GM21529 (cell line): ENCODE measurements at regions not wholly inside any gene's neighbourhood (a gene's known extent, or its start where the extent isn't known, plus 50 kb on each side); places are given as distances from the start of the nearest gene placed in this dataset.

Experiments used
- ATAC-seq: cut with Tn5 transposase; IDR thresholded peaks from one replicate; pipeline ENCODE4 v1.9.1; 2021; ENCODE audit not compliant: unreplicated experiment

DNA sequence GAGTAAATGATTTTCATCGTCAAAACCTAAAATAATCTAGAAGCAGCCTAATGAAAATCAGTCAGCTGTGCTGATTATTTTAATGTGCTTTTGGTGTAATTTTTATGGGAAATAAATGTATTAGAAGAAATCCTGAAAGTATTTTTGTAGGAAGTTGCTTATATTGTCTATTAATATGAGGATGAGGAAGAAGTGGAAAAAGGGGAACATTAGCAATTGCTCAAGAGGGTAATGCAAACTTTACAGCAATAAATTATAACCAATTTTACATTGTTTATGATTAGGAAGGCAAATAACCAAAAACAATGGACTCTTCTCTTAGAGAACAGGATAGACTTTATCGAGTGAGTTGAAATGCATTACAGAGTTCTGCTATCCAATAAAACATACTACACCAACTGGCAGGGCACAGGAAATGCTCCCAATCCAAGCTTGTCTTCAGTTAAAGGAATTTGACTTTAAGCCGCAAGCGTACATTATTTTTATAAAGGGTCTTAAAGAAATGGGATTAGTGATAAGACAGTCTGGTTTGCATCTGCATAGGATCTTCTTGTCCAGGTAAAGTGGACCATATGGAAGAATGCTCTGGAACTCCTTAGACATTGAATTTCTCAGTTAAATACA is 374.8 kb downstream of the PDGFC start:
- ATAC-seq, result no peak

DNA sequence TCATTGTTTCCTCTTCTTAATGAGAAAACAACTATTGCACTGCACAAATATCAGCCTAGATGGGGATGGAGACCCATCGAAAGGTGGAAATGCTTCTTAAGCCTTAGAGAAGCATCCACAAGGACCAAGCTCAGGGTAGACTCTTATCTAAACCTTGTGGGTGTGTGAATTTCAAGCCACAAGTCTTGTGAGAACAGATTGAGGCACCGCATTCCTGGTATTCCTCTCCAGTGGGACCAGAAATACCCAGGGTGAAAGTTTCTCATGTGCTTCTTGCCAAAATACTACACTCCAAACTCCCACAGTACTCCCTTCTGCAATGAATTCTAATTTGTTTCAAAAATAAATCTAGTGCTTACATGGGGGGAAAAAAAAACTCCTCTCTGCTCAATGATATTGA is 375.6 kb downstream of the PDGFC start:
- ATAC-seq, result no peak

DNA sequence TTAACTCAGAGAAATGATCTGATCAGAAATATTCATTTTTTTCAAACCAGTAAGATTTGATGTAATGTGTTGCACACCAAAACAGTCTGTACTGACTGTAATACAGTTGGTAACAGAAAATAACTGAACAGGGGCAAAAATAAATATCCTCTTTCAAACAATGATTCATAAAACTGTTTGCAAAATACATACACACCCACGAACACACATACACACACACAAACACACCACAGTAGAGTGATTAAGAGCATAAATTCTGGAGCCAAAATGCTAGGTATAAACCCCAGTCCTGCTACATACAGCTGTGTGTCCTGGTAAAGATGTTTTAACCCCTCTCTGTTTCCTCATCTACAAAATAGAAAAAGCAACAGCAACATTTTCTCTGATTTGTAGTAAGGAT is 376.6 kb downstream of the PDGFC start:
- no peak for ATAC-seq

DNA sequence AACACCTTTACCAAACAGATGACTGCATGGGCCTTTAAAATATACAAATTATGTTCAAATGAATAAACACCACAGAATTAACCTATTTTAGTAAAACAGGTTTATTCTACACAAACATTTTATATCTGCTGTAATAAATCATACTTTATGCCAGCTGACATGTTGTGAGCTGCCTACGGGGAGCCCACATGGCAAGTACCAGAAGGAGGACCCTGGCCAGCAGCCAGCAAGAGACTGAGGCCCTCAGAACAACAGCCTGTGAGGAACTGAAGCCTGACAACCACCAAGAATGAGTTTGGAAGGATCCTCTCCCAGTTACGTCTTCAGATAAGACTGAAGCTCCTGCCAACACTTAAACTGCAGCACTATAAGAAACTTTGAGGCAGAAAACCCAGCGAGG is 377.0 kb downstream of the PDGFC start:
- ATAC-seq, result no peak

DNA sequence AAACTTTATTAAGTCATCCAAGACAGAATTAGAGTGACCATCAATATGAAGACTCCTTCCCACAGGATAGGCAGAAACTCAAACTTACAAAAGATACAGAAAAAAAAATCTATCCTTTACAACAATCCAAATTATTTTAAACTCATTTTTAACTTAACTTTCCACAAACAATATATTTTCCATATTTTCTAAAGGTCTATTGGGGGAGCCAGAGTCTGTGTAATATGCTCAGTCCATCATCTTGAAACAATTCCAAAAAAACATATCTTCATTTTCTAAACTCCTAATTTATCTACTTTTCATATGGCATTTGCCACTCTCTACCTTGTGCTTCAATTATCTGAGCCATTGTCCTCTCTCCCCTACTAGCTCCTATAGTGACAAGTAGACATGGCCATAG is 378.1 kb downstream of the PDGFC start:
- no peak for ATAC-seq

DNA sequence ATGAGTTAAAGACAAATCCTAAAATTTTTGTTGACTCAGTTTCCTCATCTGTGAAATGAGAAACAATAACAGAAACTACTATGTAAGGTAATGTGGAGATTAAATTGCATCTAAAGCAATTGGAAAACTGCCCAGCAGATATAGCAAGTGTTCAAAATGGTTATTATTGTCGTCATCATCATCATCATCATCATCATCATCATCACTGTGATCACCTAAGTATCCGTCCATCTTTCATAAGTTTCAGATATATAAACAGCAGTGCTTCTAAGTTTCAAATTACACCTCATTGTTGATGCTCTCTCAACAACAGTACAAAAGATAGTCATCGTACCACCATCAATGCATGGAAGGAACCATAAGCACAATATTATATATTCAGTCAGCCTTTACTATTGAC is 379.9 kb downstream of the PDGFC start:
- ATAC-seq, result no peak

DNA sequence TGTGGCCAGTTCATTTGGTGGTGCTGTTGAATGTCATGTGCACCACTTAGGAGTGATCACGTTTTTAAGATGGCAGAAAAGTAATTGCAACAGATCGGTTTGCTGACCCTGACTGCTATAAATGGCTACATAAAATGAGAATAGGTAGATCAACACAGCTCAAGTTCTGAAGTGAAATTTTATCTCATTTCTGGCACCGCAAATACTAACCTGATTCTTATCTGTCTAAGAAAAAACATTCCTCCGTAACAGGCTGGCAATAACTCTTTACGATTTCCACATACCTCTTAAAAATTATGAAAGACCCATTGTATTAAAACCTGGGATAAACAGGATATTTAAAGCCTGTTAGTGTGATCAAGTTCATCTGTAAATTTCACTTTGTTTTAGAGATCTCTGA is 387.5 kb downstream of the PDGFC start:
- no peak for ATAC-seq

DNA sequence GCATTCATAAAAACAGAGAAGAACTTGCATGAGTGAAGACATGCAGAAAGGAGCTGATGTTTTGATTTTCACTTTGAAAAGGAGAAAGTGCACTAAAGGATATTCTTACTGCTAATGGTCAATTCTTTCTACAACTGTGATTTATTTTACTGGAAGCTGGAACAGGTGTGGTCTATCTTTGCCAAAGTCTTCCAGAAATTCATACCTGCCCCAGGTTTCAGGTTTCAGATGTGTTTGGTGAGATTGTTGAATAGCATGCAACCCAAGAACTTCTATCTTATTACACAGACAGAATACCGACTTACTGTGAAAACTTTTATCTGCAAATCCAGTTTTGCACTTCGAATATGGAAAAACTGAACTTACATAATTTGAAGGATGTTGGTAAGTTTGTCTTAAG is 388.3 kb downstream of the PDGFC start:
- no peak for ATAC-seq

DNA sequence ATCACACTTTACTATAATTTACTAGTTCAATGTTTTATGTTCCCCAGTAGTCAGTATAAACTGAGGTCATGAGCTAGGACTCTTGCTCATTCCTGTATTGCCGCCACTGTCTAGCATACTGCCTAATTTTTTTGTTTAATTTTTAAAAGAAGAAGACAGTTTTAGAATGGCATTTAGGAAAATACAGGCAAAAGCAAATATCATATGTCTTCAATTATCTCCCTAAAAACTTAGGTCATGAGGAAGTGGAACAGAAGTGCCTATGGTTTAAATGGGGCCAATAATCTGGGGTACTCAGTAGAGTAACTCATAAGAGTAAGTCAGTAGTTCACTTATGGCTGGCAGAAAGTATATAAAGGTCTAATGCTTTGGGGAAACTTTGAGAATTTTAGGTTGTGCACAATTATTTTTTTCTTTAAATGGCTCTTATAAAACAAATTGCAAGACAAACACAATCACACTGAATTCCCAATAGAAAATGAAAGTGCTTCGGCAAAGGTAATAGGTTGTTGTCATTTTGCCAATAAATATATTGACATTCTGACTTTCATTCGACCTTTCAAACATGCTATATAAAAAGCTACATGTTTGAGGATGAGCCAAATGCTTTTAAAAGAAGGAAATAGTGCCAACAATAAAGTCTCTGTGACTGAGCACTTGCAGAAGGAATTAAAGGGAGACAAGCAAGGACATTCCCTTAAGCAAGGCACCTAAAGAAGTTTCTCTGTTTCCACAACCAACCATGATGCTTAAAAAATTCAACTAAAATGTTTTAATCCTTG is 390.1 kb downstream of the PDGFC start:
- no peak for ATAC-seq

DNA sequence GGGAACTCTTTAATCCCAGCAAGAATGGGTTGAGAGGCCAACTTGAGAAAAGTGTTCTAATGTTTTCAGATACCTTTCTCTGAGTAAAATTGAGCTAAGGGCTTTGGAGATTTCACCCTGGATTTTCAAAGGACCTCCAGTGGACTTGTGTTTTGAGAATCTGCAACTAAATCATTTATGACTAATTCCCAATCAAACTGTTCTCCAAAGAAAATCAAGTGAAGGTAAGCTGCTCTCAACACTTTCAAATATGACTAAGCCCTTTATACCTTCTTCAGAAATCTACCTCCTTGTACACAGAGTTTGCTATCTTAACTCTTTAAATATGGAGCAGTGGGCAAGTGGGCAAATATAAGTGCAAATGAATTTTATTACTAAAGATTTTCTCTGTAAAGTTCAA is 392.9 kb downstream of the PDGFC start:
- ATAC-seq, result no peak

DNA sequence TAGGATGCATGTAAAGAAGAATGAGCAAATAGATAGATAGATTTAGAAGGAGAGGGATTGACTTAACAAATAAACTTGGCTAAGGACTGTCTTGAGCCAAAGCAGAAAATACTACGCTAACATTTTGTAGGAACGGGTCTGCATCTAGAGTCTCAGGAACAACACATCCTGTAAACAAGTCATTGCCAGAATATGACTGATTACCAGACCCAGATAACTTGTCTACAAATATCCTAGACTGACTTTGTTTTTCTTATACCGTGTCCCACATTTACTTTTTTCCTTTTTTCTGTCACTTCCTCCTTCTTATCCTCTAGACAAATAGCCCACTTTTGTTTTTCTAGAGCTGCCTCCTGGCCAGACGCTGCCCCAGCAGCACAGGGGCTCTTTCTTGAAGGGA is 393.6 kb downstream of the PDGFC start:
- no peak for ATAC-seq

DNA sequence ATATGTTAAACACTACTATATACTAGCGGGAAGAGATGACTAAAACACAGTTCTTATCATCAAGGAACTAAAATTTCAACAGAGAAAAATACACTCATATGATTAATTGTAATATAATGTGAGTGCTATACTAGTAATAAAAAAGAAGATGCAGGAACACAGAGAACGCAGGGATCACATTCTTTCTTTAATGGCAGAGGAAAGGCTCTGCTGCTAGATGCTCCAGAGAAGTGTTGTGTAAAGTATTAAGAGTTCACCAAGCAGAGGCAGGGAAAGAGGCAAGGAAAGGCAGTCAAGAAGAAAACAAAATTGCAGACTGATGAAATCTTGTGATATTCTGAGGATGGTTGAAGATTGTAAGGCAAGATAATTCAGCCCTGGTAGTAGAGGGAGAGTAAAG is 394.7 kb downstream of the PDGFC start:
- ATAC-seq, result no peak

DNA sequence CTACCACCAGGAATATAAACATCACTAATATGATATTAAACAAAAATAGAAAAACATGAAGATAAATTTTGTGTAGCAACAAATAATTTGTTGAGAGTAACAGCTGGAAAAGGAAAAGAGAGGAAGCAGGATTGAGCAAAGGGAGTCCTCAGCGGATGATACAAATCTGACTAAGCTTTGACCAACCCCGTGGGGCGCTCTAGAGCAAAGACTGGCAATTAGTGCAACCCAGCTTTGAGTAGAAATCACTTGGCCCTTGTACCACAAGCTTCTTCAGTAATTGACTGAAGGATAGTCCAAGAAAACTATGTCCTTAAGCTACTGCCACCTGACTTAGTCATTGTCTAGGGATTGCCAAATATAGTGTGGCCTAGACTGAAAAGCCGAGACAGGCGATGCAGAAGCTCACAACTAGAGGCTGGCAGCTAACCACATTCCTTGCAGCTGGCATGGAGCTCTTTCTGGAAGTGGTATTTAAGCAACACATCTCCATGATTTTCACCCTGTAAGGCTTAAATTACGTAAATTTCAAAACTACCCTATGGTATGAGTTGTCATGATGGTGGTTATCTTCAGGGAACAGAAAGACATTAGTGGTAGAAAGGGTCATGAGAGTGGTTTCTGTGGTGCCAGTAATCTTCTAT is 396.0 kb downstream of the PDGFC start:
- no peak for ATAC-seq

DNA sequence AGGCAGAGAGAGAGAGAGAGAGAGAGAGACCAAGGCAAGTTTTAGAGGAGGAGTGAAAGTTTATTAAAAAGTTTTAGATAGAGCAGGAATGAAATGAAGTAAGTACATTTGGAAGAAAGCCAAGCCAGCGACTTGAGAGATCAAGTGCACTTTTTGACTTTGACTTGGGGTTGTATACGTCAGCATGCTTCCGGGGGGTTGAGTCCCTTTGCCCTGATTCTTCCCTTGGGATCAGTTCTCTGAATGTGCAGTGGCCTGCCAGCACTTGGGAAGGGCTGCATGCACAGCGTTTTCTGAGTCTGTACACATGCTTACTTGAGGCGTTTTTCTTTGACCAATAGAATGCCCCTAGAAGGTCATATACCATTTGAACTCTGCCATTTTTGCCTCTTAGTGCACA is 400.5 kb downstream of the PDGFC start:
- ATAC-seq, result no peak

DNA sequence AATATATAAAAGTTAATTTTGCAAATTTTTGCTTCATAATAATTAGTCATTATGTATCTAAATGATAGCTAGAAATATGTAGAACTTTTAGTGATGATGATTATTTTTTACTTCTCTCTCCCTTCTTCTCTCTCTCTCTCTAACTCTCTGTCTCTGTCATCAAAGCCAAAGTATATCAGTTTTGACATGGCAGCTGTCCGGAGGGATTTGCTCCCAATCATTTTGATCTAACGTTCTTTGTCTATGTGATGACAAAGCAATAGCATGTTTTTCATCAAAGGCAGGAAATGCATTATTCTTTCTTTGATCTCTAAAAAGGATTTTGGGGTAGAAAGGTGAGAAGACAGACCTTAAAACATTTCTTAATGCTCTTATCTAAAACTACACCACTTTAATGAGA is 402.1 kb downstream of the PDGFC start:
- ATAC-seq, result no peak

DNA sequence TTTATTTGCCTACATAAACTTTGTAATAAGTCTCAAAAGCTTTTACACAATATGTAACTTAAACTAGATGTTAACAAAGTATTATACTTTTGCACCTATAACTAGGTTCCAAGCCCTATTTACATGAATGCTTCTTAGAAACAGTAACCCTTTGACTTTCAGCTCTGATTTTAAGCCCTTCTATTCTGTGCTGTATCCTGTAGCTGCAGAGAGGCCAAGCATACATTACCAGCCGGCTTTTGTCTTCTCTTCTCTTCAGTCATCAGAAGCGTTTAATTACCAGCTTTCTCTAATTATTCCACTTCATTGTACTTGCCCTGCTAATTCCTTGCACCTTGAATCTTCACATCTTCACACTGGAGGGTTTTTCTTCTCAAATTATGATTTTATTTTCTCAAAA is 403.1 kb downstream of the PDGFC start:
- no peak for ATAC-seq

DNA sequence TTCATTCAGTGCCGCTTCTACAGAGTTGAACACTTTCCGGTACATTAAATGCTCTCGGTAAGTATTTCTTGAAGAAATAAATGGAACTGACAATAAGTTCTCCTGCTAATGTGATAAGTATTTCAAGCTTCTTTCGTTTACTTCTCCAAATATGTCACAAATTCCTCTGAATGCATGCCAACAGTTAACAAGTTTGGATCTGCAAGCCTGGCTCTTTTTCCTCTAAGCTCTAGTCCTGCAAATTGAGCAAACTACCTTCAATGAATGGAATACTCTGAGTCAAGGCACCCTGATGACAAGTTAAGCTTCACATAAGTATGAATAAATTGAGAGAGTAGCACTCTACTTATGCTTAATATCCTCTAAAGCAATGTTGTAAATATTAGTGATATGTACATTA is 403.6 kb downstream of the PDGFC start:
- ATAC-seq, result no peak

DNA sequence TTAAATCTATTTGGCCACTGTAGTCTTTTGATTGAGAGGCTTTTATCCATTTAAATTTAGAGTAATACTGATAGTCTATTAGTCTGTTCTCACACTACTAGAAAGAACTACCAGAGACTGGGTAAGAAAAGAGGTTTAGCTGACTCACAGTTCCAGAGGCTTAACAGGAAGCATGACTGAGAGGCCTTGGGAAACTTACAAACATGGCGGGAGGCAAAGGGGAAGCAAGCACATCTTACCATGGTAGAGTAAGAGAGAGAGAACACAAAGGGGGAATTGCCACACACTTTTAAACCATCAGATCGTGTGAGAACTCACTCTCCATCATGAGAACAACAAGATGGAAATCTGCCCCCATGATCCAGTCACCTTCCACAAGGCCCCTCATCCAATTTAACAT is 410.9 kb downstream of the PDGFC start:
- no peak for ATAC-seq

DNA sequence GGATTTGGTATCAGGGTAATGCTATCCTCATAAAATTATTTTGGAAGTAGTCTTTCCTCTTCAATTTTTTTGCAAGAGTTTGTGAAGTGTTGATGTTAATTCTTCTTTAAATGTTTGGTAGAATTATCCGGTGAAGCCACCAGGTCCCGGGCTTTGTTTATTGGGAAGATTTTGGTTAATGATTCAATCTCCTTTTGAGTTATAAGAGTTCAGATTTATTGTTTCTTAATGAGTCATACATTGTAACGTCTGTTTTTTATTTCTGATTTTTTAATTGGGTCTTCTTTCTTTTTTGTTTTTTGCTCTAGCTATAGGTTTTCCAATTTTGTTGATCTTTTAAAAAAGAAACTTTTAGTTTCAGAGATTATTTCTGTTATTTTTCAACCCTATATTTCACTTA is 412.3 kb downstream of the PDGFC start:
- ATAC-seq, result no peak

DNA sequence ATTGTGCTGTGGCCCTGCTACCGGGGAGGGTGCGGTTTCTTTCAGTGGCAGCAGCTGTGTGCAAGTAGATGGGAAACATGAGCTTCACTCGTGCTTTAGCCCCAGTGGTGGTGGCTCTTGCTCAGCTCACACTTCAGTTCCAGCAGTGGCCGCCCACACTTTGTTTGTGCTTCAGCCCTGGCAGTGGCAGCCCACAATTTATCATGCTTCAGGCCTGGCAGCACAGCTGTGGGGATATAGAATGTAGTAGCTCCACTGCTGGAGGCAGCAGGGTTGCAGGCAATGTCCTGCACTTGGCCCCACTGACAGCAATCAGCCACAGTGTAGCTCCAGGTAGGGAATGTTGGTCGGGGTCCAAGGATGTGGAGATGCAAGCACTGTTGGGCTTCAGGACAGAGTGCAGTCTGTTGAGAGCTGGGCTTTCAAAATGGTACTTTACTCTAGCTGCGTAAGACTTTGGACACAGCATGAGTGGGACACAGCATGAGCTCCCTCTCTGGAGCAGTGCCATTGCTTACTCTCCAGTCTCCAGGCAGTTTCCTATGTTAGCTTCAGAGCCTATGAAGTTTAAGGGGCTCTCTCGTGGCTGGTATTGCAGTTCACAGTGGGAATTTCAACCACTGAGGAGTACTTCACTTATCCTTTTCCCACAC is 413.1 kb downstream of the PDGFC start:
- no peak for ATAC-seq

DNA sequence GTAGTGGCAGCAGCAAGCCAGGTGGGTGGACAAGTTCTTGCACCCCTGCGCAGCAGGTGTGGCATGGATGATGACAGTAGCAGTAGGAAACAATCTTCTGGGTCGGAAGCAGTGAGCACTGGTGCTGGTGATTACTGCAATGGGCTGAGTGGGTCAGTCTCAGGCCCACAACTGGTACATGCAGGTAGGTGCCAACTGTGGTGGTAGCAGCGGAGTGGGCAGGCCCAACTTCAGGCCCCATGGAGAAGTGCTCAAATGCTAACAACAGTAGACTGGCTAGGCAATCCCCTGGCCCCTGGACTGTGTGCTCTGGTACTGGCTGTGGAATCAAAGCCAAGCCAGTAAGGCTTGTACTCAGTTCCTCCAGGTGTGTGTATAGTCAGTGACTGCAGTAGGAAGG is 413.7 kb downstream of the PDGFC start:
- no peak for ATAC-seq

DNA sequence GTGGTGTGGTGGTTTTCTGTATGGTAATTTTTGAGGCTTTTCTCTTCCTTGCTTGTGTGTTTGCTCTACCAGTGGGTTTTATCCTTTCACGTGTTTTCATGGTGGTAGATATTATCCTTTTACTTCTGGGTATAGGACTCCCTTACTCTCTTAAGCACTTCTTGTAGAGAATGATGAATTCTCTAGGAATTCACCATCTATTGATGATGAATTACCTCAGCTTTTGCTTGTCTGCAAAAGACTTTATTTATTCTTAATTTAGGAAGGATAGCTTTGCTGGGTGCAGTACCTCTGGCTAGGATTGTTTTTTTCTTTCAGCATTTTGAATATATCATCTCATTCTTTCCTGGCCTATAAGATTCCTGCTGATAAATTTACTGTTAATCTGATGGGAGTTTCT is 415.3 kb downstream of the PDGFC start:
- no peak for ATAC-seq
